Hepatocyte (in vitro differentiated cells): ENCODE measurements at regions not wholly inside any gene's neighbourhood (a gene's known extent, or its start where the extent isn't known, plus 50 kb on each side); places are given as distances from the start of the nearest gene placed in this dataset.

Experiments used
- DNase-seq: peaks from one replicate; pipeline ENCODE4 v3.0.0-alpha.2; 2016; ENCODE audit warnings: low spot score
- H2AFZ ChIP-seq: fragments of 200-600 bp; sonication (generic); 2 replicates; pipeline ENCODE4 v1.6.0; 2016; ENCODE audit warnings: antibody characterized with exemption, mild to moderate bottlenecking
- H3K27ac ChIP-seq: fragments of 200-600 bp; sonication (generic); 2 replicates; pipeline ENCODE4 v1.5.1; 2016; ENCODE audit warnings: mild to moderate bottlenecking
- H3K27me3 ChIP-seq: fragments of 200-600 bp; sonication (generic); 2 replicates; pipeline ENCODE4 v1.6.1; 2016
- H3K36me3 ChIP-seq: fragments of 200-600 bp; sonication (generic); replicated peaks from 2 replicates; pipeline ENCODE4 v1.5.1; 2016; ENCODE audit warnings: low read depth; ENCODE audit not compliant: insufficient read depth
- H3K4me1 ChIP-seq: fragments of 200-600 bp; sonication (generic); 2 replicates; pipeline ENCODE4 v1.5.1; 2016; ENCODE audit warnings: mild to moderate bottlenecking, moderate library complexity; ENCODE audit not compliant: insufficient read depth
- H3K4me2 ChIP-seq: fragments of 200-600 bp; sonication (generic); 2 replicates; pipeline ENCODE4 v1.6.0; 2016
- H3K4me3 ChIP-seq: fragments of 200-600 bp; sonication (generic); 2 replicates; pipeline ENCODE4 v1.5.1; 2016; ENCODE audit warnings: mild to moderate bottlenecking
- H3K79me2 ChIP-seq: fragments of 200-600 bp; sonication (generic); 2 replicates; pipeline ENCODE4 v1.6.0; 2017; ENCODE audit warnings: mild to moderate bottlenecking
- H3K9me2 ChIP-seq: fragments of 200-600 bp; sonication (generic); replicated peaks from 2 replicates; pipeline ENCODE4 v1.6.0; 2017; ENCODE audit warnings: mild to moderate bottlenecking; ENCODE audit not compliant: insufficient read depth
- H3K9me3 ChIP-seq: fragments of 200-600 bp; sonication (generic); 2 replicates; pipeline ENCODE4 v1.5.1; 2016; ENCODE audit warnings: low read depth, mild to moderate bottlenecking
- H4K20me1 ChIP-seq: fragments of 200-600 bp; sonication (generic); 2 replicates; pipeline ENCODE4 v1.6.0; 2016; ENCODE audit warnings: mild to moderate bottlenecking; ENCODE audit not compliant: insufficient read depth, poor library complexity, severe bottlenecking
- CTCF ChIP-seq: fragments of 200-600 bp; sonication (generic); IDR thresholded peaks from 2 replicates; pipeline ENCODE4 v1.5.1; 2016; ENCODE audit warnings: antibody characterized with exemption, mild to moderate bottlenecking; ENCODE audit not compliant: poor library complexity
- EZH2 ChIP-seq: fragments of 200-600 bp; sonication (generic); IDR thresholded peaks from 2 replicates; pipeline ENCODE4 v1.6.1; 2016; ENCODE audit warnings: antibody characterized with exemption, mild to moderate bottlenecking, borderline replicate concordance
- EZH2phosphoT487 ChIP-seq: fragments of 200-600 bp; sonication (generic); IDR thresholded peaks from one replicate; pipeline ENCODE4 v1.6.1; 2018; ENCODE audit warnings: antibody characterized with exemption, mild to moderate bottlenecking, low read depth, moderate library complexity; ENCODE audit not compliant: unreplicated experiment, severe bottlenecking
- WGBS: methylation state at CpG from one replicate; pipeline ENCODE4 v1.1.6; 2016; ENCODE audit warnings: low lambda C conversion rate; ENCODE audit errors: missing lambda C conversion rate; 5-methylcytosine and 5-hydroxymethylcytosine counted together

GRCh38 chr12:4197922-4198763 lies 75.4 kb upstream of the CCND2 start:
- no peak for DNase-seq

GRCh38 chr12:4196805-4197420 lies 76.6 kb upstream of the CCND2 start:
- H3K27me3 ChIP-seq = peaks cover 18% of the 10 kb centered on the region
- H2AFZ ChIP-seq = no peak overlapping the region
- H3K9me2 ChIP-seq = no peaks in the 10 kb centered on the region
- H3K79me2 ChIP-seq = no peaks in the 10 kb centered on the region
- 81% methylated on average over 8 of the region's 8 CpGs for WGBS
- no peaks in the 10 kb centered on the region for H3K9me3 ChIP-seq
- H3K4me2 ChIP-seq = no peak overlapping the region
- H3K4me1 ChIP-seq = no peaks in the 10 kb centered on the region
- no peaks in the 10 kb centered on the region for H3K36me3 ChIP-seq
- H4K20me1 ChIP-seq = no peaks in the 10 kb centered on the region
- no peak overlapping the region for H3K4me3 ChIP-seq
- no peak for DNase-seq
- H3K27ac ChIP-seq = no peak overlapping the region
- TF ChIP-seq CTCF (no peak), EZH2 (no peak), EZH2phosphoT487 (no peak)

More at GRCh38 chr12:4197922-4198763, 75.4 kb upstream of the CCND2 start:
- WGBS = 86% methylated on average over 11 of the region's 11 CpGs
- TF ChIP-seq CTCF = no peak
- TF ChIP-seq EZH2 = no peak
- TF ChIP-seq EZH2phosphoT487 = no peak
- Histone ChIP-seq H3K9me2 (no peaks in the 10 kb centered on the region), H3K27me3 (peaks cover 22% of the 10 kb centered on the region), H3K4me2 (no peak overlapping the region), H3K36me3 (no peaks in the 10 kb centered on the region), H4K20me1 (no peaks in the 10 kb centered on the region), H3K4me1 (no peaks in the 10 kb centered on the region), H3K9me3 (no peaks in the 10 kb centered on the region), H2AFZ (no peak overlapping the region), H3K4me3 (no peak overlapping the region), H3K27ac (no peak overlapping the region), H3K79me2 (no peaks in the 10 kb centered on the region)

- H4K20me1 ChIP-seq = no peaks in the 10 kb centered on the region
- no peak for TF ChIP-seq CTCF
- TF ChIP-seq EZH2phosphoT487 = no peak
- no peak for TF ChIP-seq EZH2
- peaks cover 13% of the 10 kb centered on the region for H3K27me3 ChIP-seq
- H3K9me2 ChIP-seq = no peaks in the 10 kb centered on the region
- no peak overlapping the region for H3K4me3 ChIP-seq
- H3K27ac ChIP-seq = no peak overlapping the region
- DNase-seq = no peak
- 89% methylated on average over 10 of the region's 10 CpGs for WGBS
- H3K4me1 ChIP-seq = no peaks in the 10 kb centered on the region
- H3K4me2 ChIP-seq = no peak overlapping the region
- H2AFZ ChIP-seq = no peak overlapping the region
- no peaks in the 10 kb centered on the region for H3K9me3 ChIP-seq
- no peaks in the 10 kb centered on the region for H3K79me2 ChIP-seq
- H3K36me3 ChIP-seq = no peaks in the 10 kb centered on the region
Observed at GRCh38 chr12:4194668-4195067, 78.9 kb upstream of the CCND2 start.
